GM19035 (cell line): ENCODE measurements at regions not wholly inside any gene's neighbourhood (a gene's known extent, or its start where the extent isn't known, plus 50 kb on each side); places are given as distances from the start of the nearest gene placed in this dataset.
"Not testable (repeated sequence)": the region's sequence is repeated elsewhere in the genome, so short reads cannot be mapped to it uniquely, and the experiment has no call there.

Experiments
- ATAC-seq: cut with Tn5 transposase; IDR thresholded peaks from one replicate; pipeline ENCODE4 v1.9.1; 2021; ENCODE audit not compliant: unreplicated experiment

DNA sequence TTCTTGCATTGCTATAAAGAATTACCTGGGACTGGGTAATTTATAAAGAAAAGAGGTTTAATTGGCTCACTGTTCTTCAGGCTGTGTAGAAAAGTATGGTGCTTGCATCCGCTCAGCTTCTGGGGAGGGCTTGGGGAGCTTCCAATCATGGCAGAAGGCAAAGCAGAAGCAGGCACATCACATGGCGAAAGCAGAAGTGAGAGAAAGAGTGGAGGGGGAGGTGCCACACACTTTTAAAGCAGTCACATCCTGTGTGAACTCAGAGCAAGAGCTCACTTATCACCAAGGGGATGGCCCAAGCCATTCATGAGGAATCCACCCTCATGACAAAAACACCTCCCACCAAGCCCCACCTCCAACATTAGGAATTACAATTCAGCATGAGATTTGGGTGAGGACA, 303.5 kb downstream of the OTUD1 start:
- ATAC-seq, result peak; percentile 98

DNA sequence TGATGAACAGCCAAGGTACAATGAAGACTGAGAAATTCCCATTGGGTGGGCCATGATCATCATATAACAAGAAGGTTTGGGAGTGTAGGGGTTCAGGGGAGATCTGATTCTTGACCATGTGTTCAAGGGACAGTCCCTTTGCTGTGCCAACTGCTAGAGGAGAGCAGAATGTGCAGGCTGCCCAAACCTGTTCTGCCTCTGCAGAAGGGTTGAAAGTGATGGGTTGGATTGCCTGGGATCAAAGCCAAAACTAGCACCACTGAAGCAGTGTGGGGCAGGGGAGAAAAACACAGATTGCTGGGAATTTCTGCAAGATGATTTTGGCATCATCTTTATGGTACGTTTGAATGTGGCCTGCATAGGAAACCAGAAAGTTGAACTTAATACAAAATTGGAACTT, 303.9 kb downstream of the OTUD1 start:
- ATAC-seq, result no peak

DNA sequence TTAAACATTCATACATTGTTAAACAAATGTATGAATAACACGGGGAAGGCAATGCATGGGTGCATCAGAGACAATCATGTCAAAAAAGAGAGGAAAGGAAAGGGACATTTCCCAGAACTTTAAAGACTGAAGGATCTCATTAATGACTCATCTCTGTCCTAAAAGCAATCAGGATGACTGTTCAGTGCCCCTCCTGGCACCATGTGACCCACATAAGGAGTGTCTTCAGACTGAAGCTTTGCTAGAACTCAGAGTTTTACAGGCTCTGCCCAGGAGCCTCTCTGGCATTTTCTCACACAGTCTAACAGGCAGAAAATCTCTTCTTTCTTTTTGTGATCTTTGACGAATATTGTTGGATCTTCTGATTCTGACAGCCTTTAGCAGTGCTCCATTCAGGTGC, 315.3 kb downstream of the OTUD1 start:
- no peak for ATAC-seq

- ATAC-seq, result no peak
These were observed 316.1 kb downstream of the OTUD1 start for GRCh38 chr10:23754941-23755340.

DNA sequence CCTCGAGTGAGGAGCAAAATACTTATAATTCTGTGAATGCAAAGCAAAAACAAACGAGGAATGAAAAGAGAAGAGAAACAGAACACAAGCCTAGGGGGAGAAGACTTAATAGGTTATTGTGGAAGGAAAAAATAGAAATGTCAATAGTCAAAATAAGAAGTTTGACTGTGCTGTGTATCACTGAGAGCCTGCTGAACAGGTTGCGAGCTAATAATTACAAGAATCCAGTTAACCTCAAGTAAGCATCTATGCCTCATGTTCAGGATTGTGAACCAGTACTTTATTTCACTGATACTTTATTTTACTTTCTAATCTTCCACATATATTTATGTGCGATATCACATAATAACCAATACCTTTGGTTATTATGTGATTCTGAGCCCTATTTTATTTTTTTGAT, 316.7 kb downstream of the OTUD1 start:
- ATAC-seq, result no peak

GRCh38 chr10:23768281-23768680, 329.4 kb downstream of the OTUD1 start:
- no peak for ATAC-seq

- no peak for ATAC-seq
These were observed 338.3 kb downstream of the OTUD1 start for GRCh38 chr10:23777153-23777552.

GRCh38 chr10:23779301-23779700, 340.4 kb downstream of the OTUD1 start:
- ATAC-seq, result no peak

DNA sequence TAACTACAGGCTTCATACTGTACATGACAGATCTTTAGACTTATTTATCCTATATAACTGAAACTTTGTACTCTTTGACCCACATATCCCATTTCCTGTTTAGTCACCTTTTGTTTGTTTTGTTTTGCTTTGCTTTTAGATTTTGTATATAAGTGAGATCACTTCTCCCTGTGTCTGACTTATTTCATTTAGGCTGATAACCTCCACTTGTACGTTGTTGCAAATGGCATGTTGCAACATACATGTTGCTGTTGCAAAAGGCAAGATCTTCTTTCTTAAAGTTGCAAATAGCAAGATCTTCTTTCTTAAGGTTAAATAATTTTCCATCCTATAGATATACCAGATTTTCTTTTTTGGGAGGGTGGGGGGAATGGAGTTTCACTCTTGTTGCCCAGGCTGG, 341.5 kb downstream of the OTUD1 start:
- ATAC-seq, result no peak

DNA sequence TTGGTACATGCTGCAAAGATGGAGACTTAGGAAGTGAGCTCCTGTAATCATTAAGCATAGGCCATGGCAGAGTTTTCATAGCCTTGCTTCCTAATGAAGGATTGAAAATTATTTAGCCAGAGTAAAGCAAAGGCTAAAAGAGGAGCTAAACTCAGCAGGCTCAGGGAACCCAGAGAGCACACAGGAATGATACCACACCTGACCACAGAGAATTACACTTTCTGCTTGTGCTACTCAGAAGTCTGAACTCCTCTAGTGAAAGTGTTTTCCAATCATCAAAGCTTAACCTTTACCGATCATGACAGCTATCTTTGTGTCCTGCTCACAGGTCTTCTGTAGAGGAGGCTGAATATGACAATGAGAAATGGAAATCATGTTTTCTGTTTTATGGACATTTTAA, 347.7 kb downstream of the OTUD1 start:
- no peak for ATAC-seq

- ATAC-seq, result no peak
These were observed 354.7 kb downstream of the OTUD1 start for GRCh38 chr10:23793577-23793976.

- ATAC-seq, result not testable (repeated sequence)
These were observed 358.6 kb downstream of the OTUD1 start for GRCh38 chr10:23797452-23797851.

- no peak for ATAC-seq
These were observed 365.2 kb downstream of the OTUD1 start for GRCh38 chr10:23804125-23804524.

GRCh38 chr10:23813687-23814086, 374.8 kb downstream of the OTUD1 start:
- ATAC-seq, result no peak

DNA sequence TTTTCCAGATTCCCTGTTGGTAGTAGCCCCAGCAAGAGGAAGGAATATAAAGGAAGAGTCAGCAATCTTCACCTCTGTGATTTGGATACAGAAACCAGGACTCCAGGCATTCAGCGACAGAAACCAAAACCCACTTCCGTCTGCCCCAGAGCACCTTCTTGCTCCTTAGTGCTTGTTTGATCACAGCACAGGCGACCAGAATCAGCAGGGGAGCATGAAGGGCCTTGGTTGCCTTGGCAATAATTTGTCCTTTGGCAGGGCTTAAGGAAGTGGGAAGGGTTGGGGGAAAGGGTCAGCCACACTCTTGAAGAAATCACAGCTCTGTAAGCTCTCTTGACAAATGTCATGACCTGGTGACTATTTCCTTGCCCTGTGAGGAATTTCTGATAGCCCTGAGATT, 379.6 kb downstream of the OTUD1 start:
- no peak for ATAC-seq

DNA sequence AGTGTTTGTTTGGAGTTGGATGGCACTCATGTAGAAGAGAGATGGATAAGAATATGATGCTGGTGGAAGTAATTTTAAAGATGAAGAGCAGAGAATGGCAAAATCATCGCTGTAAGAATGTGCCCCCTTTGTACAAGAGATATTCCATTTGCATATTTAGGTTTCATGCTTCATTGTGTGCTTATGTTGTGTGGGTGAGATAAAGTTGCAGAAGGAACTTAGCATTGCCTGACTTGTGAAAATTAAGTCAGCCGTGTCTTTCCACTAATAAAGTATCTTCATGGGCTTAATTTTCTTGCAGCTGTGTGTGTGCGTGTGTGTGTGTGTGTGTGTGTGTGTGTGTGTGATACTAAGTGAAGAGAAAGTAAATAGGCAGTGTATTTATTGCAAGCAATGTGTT, 381.9 kb downstream of the OTUD1 start:
- no peak for ATAC-seq

- ATAC-seq, result no peak
These were observed 384.1 kb upstream of the KIAA1217 start for GRCh38 chr10:23824822-23825221.

GRCh38 chr10:23826421-23826820, 382.5 kb upstream of the KIAA1217 start:
- ATAC-seq, result no peak

GRCh38 chr10:23829556-23829955, 379.4 kb upstream of the KIAA1217 start:
- ATAC-seq, result no peak

- no peak for ATAC-seq
These were observed 374.8 kb upstream of the KIAA1217 start for GRCh38 chr10:23834091-23834490.

DNA sequence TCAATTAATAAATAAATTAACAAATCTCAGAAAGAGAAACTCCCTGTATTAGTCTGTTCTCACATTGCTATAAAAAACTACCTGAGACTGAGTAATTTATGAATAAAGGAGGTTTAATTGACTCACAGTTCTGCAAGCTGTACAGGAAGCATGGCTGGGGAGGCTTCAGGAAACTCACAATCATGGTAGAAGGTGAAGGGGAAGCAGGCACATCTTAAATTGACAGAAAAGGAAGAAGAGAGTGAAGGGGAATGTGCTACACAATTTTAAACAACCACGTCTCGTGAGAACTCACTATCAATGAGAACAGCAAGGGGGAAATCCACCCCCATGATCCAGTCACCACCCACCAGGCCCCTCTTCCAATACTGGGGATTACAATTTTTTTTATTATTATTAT, 358.3 kb upstream of the KIAA1217 start:
- ATAC-seq, result no peak

GRCh38 chr10:23859598-23859997, 349.3 kb upstream of the KIAA1217 start:
- ATAC-seq, result no peak

DNA sequence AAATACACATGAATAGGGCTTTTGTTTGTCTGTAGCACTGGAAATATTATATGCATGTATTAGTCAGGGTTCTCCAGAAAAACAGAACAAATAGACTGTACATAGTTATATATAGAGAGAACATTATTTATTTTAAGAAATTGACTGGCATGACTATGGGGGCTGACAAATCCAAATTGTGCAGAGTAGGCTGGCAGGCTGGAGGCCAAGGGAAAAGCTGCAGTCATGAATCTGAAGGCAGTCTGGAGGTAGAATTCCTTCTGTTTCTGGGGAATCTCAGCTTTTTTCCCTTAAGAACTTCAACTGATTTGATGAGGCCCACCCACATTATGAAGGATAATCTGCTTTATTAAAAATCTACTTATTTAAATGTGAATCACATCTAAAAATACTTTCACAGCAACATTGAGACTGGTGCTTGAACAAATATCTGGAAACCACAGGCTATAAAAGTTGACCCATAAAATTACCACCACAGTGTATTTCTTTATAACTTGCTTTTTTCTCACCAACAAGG, 344.2 kb upstream of the KIAA1217 start:
- no peak for ATAC-seq

GRCh38 chr10:23866985-23867384, 342.0 kb upstream of the KIAA1217 start:
- not testable (repeated sequence) for ATAC-seq
